ENCODE measurements at regions not wholly inside any gene's neighbourhood (a gene's known extent, or its start where the extent isn't known, plus 50 kb on each side); places are given as distances from the start of the nearest gene placed in this dataset.

GRCh38 chr6:23927935-23928334 is 198.1 kb upstream of the NRSN1 start:
- no peaks in the 10 kb centered on the region for H3F3A ChIP-seq (ENCODE audit: insufficient read depth, low read length, poor library complexity, severe bottlenecking)
- no peaks in the 10 kb centered on the region for H3K79me2 ChIP-seq (replicated peaks; ENCODE audit: insufficient read depth, low read length)
- H2AFZ ChIP-seq (ENCODE audit: low read depth, low read length), result no peak overlapping the region
- no peaks in the 10 kb centered on the region for H4K20me1 ChIP-seq (ENCODE audit: insufficient read depth)
- no peak overlapping the region for H3K27ac ChIP-seq (ENCODE audit: low read length)
- no peak overlapping the region for H3K4me3 ChIP-seq (ENCODE audit: low read length)
- H3K9me2 ChIP-seq (ENCODE audit: insufficient read depth, low read length), result no peaks in the 10 kb centered on the region
- no peaks in the 10 kb centered on the region for H3K9me3 ChIP-seq (ENCODE audit: low read length)
- TF ChIP-seq TAF1 (IDR thresholded peaks at IDR 0.05; ENCODE audit: low read depth) (no peak), RAD21 (conservative IDR thresholded peaks at IDR 0.05) (no peak)
- TF ChIP-seq, protein P1, sequence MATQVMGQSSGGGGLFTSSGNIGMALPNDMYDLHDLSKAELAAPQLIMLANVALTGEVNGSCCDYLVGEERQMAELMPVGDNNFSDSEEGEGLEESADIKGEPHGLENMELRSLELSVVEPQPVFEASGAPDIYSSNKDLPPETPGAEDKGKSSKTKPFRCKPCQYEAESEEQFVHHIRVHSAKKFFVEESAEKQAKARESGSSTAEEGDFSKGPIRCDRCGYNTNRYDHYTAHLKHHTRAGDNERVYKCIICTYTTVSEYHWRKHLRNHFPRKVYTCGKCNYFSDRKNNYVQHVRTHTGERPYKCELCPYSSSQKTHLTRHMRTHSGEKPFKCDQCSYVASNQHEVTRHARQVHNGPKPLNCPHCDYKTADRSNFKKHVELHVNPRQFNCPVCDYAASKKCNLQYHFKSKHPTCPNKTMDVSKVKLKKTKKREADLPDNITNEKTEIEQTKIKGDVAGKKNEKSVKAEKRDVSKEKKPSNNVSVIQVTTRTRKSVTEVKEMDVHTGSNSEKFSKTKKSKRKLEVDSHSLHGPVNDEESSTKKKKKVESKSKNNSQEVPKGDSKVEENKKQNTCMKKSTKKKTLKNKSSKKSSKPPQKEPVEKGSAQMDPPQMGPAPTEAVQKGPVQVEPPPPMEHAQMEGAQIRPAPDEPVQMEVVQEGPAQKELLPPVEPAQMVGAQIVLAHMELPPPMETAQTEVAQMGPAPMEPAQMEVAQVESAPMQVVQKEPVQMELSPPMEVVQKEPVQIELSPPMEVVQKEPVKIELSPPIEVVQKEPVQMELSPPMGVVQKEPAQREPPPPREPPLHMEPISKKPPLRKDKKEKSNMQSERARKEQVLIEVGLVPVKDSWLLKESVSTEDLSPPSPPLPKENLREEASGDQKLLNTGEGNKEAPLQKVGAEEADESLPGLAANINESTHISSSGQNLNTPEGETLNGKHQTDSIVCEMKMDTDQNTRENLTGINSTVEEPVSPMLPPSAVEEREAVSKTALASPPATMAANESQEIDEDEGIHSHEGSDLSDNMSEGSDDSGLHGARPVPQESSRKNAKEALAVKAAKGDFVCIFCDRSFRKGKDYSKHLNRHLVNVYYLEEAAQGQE (IDR thresholded peaks at IDR 0.05; ENCODE audit: borderline replicate concordance), result no peak
- H3K36me3 ChIP-seq (ENCODE audit: insufficient read depth, low read length), result no peaks in the 10 kb centered on the region
- H3K4me2 ChIP-seq (ENCODE audit: low read length), result no peak overlapping the region
- no peak overlapping the region for H3K9ac ChIP-seq (ENCODE audit: low read length)
- H3K27me3 ChIP-seq (ENCODE audit: insufficient read depth, low read depth, low read length), result no peaks in the 10 kb centered on the region

GRCh38 chr6:23929201-23929600 is 196.8 kb upstream of the NRSN1 start:
- no peaks in the 10 kb centered on the region for H3K79me2 ChIP-seq (replicated peaks; ENCODE audit: insufficient read depth, low read length)
- H3K9me2 ChIP-seq (ENCODE audit: insufficient read depth, low read length), result no peaks in the 10 kb centered on the region
- H3K9me3 ChIP-seq (ENCODE audit: low read length), result no peaks in the 10 kb centered on the region
- H3K4me3 ChIP-seq (ENCODE audit: low read length), result no peak overlapping the region
- H3K27ac ChIP-seq (ENCODE audit: low read length), result no peak overlapping the region
- no peak overlapping the region for H3K9ac ChIP-seq (ENCODE audit: low read length)
- no peak overlapping the region for H3K4me2 ChIP-seq (ENCODE audit: low read length)
- TF ChIP-seq CTCF (IDR thresholded peaks at IDR 0.05; ENCODE audit: poor library complexity, severe bottlenecking), result no peak
- no peak for TF ChIP-seq RAD21 (conservative IDR thresholded peaks at IDR 0.05)
- TF ChIP-seq EP300 (conservative IDR thresholded peaks at IDR 0.05; ENCODE audit: poor library complexity, severe bottlenecking), result no peak
- TF ChIP-seq, protein P1 (IDR thresholded peaks at IDR 0.05; ENCODE audit: borderline replicate concordance), result no peak
- no peak for TF ChIP-seq EZH2 (IDR thresholded peaks at IDR 0.05; ENCODE audit: borderline replicate concordance, insufficient read depth, low read length, poor library complexity, severe bottlenecking)
- no peak for TF ChIP-seq POLR2AphosphoS5 (IDR thresholded peaks at IDR 0.05)
- TF ChIP-seq MXI1 (conservative IDR thresholded peaks at IDR 0.05; ENCODE audit: poor library complexity, severe bottlenecking), result no peak
- no peak for TF ChIP-seq SMC3 (conservative IDR thresholded peaks at IDR 0.05; ENCODE audit: poor library complexity)
- H3K36me3 ChIP-seq (ENCODE audit: insufficient read depth, low read length), result no peaks in the 10 kb centered on the region
- no peaks in the 10 kb centered on the region for H4K20me1 ChIP-seq (ENCODE audit: insufficient read depth)
- no peaks in the 10 kb centered on the region for H3K27me3 ChIP-seq (ENCODE audit: insufficient read depth, low read depth, low read length)
- no peak overlapping the region for H2AFZ ChIP-seq (ENCODE audit: low read depth, low read length)
- H3F3A ChIP-seq (ENCODE audit: insufficient read depth, low read length, poor library complexity, severe bottlenecking), result no peaks in the 10 kb centered on the region

Data from neural cell (in vitro differentiated cells).